ENCODE measurements at regions not wholly inside any gene's neighbourhood (a gene's known extent, or its start where the extent isn't known, plus 50 kb on each side); places are given as distances from the start of the nearest gene placed in this dataset.

- no TSS peak for BruUV-seq (replicated peaks)
- Histone ChIP-seq H3K36me3 (ENCODE audit: low read depth, low read length) (no peaks in the 10 kb centered on the region), H4K20me1 (ENCODE audit: low read length) (no peaks in the 10 kb centered on the region), H3K4me2 (ENCODE audit: low read length) (no peak overlapping the region), H3K27me3 (ENCODE audit: low read length) (no peaks in the 10 kb centered on the region), H3K9me2 (replicated peaks; ENCODE audit: low read length) (no peaks in the 10 kb centered on the region), H2AFZ (ENCODE audit: low read length) (no peak overlapping the region), H3K79me2 (ENCODE audit: low read length) (no peaks in the 10 kb centered on the region), H3K4me1 (ENCODE audit: insufficient read depth, low read length) (peaks cover 7% of the 10 kb centered on the region; the same call in 1 of the 2 replicates), H3K9ac (ENCODE audit: low read length) (no peak overlapping the region), H3F3A (ENCODE audit: low read length, unreplicated experiment) (no peaks in the 10 kb centered on the region), H3K9me3 (ENCODE audit: low read length) (no peaks in the 10 kb centered on the region), H3K27ac (ENCODE audit: low read length) (no peak overlapping the region), H3K4me3 (ENCODE audit: low read length) (no peak overlapping the region)
- CTCF ChIA-PET, result no interaction called here
- intact Hi-C loops (cut with micrococcal nuclease), result no loop called here
- TF ChIP-seq EZH2 (IDR thresholded peaks at IDR 0.05; ENCODE audit: low read length, unreplicated experiment), result no peak
- ATAC-seq (no peak), DNase-seq (no peak)
- POLR2A ChIA-PET (ENCODE audit: unreplicated experiment), result interaction anchor here (0.5 kb wide), 1 partner anchor 187 kb away, joined by 3 read pairs; no protein-coding TSS in a partner anchor
Measured at GRCh38 chr4:85420831-85421230, 54.1 kb upstream of the ARHGAP24 start.

DNA sequence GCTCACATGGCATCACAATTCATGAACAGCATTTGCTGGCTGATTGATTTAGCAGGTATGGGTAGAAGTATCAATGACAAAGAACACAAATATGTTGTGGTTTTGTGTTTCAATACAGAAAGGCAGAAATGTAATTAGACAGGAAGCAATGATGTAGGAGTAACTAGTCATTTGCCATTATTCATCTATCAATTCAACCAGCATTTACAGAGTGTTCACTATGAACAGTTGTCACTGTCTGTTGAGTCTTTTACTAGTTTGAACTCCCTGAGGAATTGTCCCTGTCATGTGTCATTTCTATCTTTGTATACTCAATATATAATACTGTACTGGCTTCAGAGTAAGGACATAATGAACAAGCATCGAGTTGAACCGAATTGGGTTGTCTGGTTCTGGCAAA, 51.5 kb upstream of the ARHGAP24 start:
- no peaks in the 10 kb centered on the region for H3K9me2 ChIP-seq (replicated peaks; ENCODE audit: low read length)
- TF ChIP-seq, protein P1, sequence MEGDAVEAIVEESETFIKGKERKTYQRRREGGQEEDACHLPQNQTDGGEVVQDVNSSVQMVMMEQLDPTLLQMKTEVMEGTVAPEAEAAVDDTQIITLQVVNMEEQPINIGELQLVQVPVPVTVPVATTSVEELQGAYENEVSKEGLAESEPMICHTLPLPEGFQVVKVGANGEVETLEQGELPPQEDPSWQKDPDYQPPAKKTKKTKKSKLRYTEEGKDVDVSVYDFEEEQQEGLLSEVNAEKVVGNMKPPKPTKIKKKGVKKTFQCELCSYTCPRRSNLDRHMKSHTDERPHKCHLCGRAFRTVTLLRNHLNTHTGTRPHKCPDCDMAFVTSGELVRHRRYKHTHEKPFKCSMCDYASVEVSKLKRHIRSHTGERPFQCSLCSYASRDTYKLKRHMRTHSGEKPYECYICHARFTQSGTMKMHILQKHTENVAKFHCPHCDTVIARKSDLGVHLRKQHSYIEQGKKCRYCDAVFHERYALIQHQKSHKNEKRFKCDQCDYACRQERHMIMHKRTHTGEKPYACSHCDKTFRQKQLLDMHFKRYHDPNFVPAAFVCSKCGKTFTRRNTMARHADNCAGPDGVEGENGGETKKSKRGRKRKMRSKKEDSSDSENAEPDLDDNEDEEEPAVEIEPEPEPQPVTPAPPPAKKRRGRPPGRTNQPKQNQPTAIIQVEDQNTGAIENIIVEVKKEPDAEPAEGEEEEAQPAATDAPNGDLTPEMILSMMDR (conservative IDR thresholded peaks at IDR 0.05; ENCODE audit: low read depth, low read length), result no peak
- no peak for TF ChIP-seq EZH2 (IDR thresholded peaks at IDR 0.05; ENCODE audit: low read length, unreplicated experiment)
- DNase-seq (peak; percentile 54), ATAC-seq (no peak; the same call in 1 of the 2 replicates)
- ChIA-PET POLR2A (ENCODE audit: unreplicated experiment) (no interaction called here), CTCF (no interaction called here)
- no TSS peak for BruUV-seq (replicated peaks)
- no peaks in the 10 kb centered on the region for H3K9me3 ChIP-seq (ENCODE audit: low read length)
- no peaks in the 10 kb centered on the region for H4K20me1 ChIP-seq (ENCODE audit: low read length)
- no peaks in the 10 kb centered on the region for H3K27me3 ChIP-seq (ENCODE audit: low read length)
- H3K27ac ChIP-seq (ENCODE audit: low read length), result no peak overlapping the region
- H3K4me2 ChIP-seq (ENCODE audit: low read length), result no peak overlapping the region
- H3K4me1 ChIP-seq (ENCODE audit: insufficient read depth, low read length), result peaks cover 7% of the 10 kb centered on the region; the same call in 1 of the 2 replicates
- H3F3A ChIP-seq (ENCODE audit: low read length, unreplicated experiment), result no peaks in the 10 kb centered on the region
- intact Hi-C loops (cut with micrococcal nuclease), result no loop called here
- H3K36me3 ChIP-seq (ENCODE audit: low read depth, low read length), result no peaks in the 10 kb centered on the region
- no peaks in the 10 kb centered on the region for H3K79me2 ChIP-seq (ENCODE audit: low read length)
- H2AFZ ChIP-seq (ENCODE audit: low read length), result no peak overlapping the region
- H3K9ac ChIP-seq (ENCODE audit: low read length), result no peak overlapping the region
- no peak overlapping the region for H3K4me3 ChIP-seq (ENCODE audit: low read length)
